ENCODE measurements at regions not wholly inside any gene's neighbourhood (a gene's known extent, or its start where the extent isn't known, plus 50 kb on each side); places are given as distances from the start of the nearest gene placed in this dataset.

GRCh38 chr6:163857421-163857820, 442.9 kb downstream of the QKI start:
- no peak overlapping the region for H3K4me3 ChIP-seq (ENCODE audit: low read length)
- TF ChIP-seq ZNF274 (IDR thresholded peaks at IDR 0.05; ENCODE audit: low read depth, low read length) = no peak

GRCh38 chr6:163850874-163851273, 436.4 kb downstream of the QKI start:
- TF ChIP-seq ZNF274 (IDR thresholded peaks at IDR 0.05; ENCODE audit: low read depth, low read length) = no peak

GRCh38 chr6:163844761-163845160, 430.2 kb downstream of the QKI start:
- H3K4me3 ChIP-seq (ENCODE audit: low read length) = no peak overlapping the region
- TF ChIP-seq ZNF274 (IDR thresholded peaks at IDR 0.05; ENCODE audit: low read depth, low read length) = no peak

More at GRCh38 chr6:163850874-163851273, 436.4 kb downstream of the QKI start:
- no peak overlapping the region for H3K4me3 ChIP-seq (ENCODE audit: low read length)

GRCh38 chr6:163844357-163844756, 429.8 kb downstream of the QKI start:
- no peak for TF ChIP-seq ZNF274 (IDR thresholded peaks at IDR 0.05; ENCODE audit: low read depth, low read length)
- H3K4me3 ChIP-seq (ENCODE audit: low read length) = no peak overlapping the region

GRCh38 chr6:163843218-163843617, 428.7 kb downstream of the QKI start:
- TF ChIP-seq ZNF274 (IDR thresholded peaks at IDR 0.05; ENCODE audit: low read depth, low read length) = no peak
- H3K4me3 ChIP-seq (ENCODE audit: low read length) = no peak overlapping the region

GRCh38 chr6:163842467-163842866, 427.9 kb downstream of the QKI start:
- H3K4me3 ChIP-seq (ENCODE audit: low read length) = no peak overlapping the region
- TF ChIP-seq ZNF274 (IDR thresholded peaks at IDR 0.05; ENCODE audit: low read depth, low read length) = no peak

GRCh38 chr6:163841733-163842132, 427.2 kb downstream of the QKI start:
- TF ChIP-seq ZNF274 (IDR thresholded peaks at IDR 0.05; ENCODE audit: low read depth, low read length) = no peak
- H3K4me3 ChIP-seq (ENCODE audit: low read length) = no peak overlapping the region

GRCh38 chr6:163841326-163841725, 426.8 kb downstream of the QKI start:
- TF ChIP-seq ZNF274 (IDR thresholded peaks at IDR 0.05; ENCODE audit: low read depth, low read length) = no peak

GRCh38 chr6:163840880-163841279, 426.4 kb downstream of the QKI start:
- TF ChIP-seq ZNF274 (IDR thresholded peaks at IDR 0.05; ENCODE audit: low read depth, low read length) = no peak
- H3K4me3 ChIP-seq (ENCODE audit: low read length) = no peak overlapping the region

More at GRCh38 chr6:163841326-163841725, 426.8 kb downstream of the QKI start:
- H3K4me3 ChIP-seq (ENCODE audit: low read length) = no peak overlapping the region

GRCh38 chr6:163839296-163839695, 424.8 kb downstream of the QKI start:
- no peak for TF ChIP-seq ZNF274 (IDR thresholded peaks at IDR 0.05; ENCODE audit: low read depth, low read length)
- H3K4me3 ChIP-seq (ENCODE audit: low read length) = no peak overlapping the region

- H3K4me3 ChIP-seq (ENCODE audit: low read length) = no peak overlapping the region
- no peak for TF ChIP-seq ZNF274 (IDR thresholded peaks at IDR 0.05; ENCODE audit: low read depth, low read length)
Observed at GRCh38 chr6:163837691-163838431, 423.3 kb downstream of the QKI start.

GRCh38 chr6:163836876-163837690, 422.6 kb downstream of the QKI start:
- TF ChIP-seq ZNF274 (IDR thresholded peaks at IDR 0.05; ENCODE audit: low read depth, low read length) = no peak
- no peak overlapping the region for H3K4me3 ChIP-seq (ENCODE audit: low read length)

GRCh38 chr6:163835439-163836171, 421.1 kb downstream of the QKI start:
- TF ChIP-seq ZNF274 (IDR thresholded peaks at IDR 0.05; ENCODE audit: low read depth, low read length) = no peak
- H3K4me3 ChIP-seq (ENCODE audit: low read length) = no peak overlapping the region

- TF ChIP-seq ZNF274 (IDR thresholded peaks at IDR 0.05; ENCODE audit: low read depth, low read length) = no peak
- H3K4me3 ChIP-seq (ENCODE audit: low read length) = no peak overlapping the region
Observed at GRCh38 chr6:163834226-163834970, 419.9 kb downstream of the QKI start.
